A549 (cell line): ENCODE measurements at regions not wholly inside any gene's neighbourhood (a gene's known extent, or its start where the extent isn't known, plus 50 kb on each side); places are given as distances from the start of the nearest gene placed in this dataset.

Experiments used
- ATAC-seq, 2 experiments: fragments of 200-7000 bp in 1 of 2; fragments of >200 bp in 1 of 2; cut with Nextera tagmentation in 1 of 2; cut with Tn5 transposase in 1 of 2; 3 replicates each; pipeline versions ENCODE4 v1.8.0 to v1.9.1; 2018 to 2020; ENCODE audit warnings: mild to moderate bottlenecking in 1 of 2, moderate library complexity in 1 of 2
- CTCF ChIA-PET: fragments of 300-600 bp; sonication (Branson Sonifier 250); formaldehyde crosslinking; extraction: SDS; loops from one replicate; lab custom pipeline; 2021; ENCODE audit warnings: antibody characterized with exemption, inconsistent platforms; lab: Yijun Ruan, JAX
- POLR2A ChIA-PET: fragments of 350-600 bp; formaldehyde crosslinking; extraction: SDS; loops from one replicate; lab custom pipeline; 2021; ENCODE audit warnings: antibody characterized with exemption, inconsistent platforms; lab: Yijun Ruan, JAX
- DNase-seq, 2 experiments: peaks; one replicate each; pipeline versions ENCODE4 v3.0.0 to v3.0.0-alpha.2; 2011 to 2016; ENCODE audit warnings: low read depth in 1 of 2, low spot score in 1 of 2
- FAIRE-seq: peaks from 2 replicates; lab custom pipeline; 2011; peaks lifted over from hg19 to GRCh38; lab: Jason Lieb, UNC
- H3K27ac ChIP-seq, 2 experiments: fragments of >200 bp; sonication (Bioruptor Twin); formaldehyde crosslinking; 3 replicates each; pipeline ENCODE4 v1.5.1; 2016 to 2017
- H3K4me1 ChIP-seq: fragments of >200 bp; sonication (Bioruptor Twin); formaldehyde crosslinking; 3 replicates; pipeline ENCODE4 v1.6.1; 2016
- H3K4me2 ChIP-seq: fragments of >200 bp; sonication (Bioruptor Twin); formaldehyde crosslinking; 3 replicates; pipeline ENCODE4 v1.6.1; 2016
- H3K4me3 ChIP-seq: fragments of >200 bp; sonication (Bioruptor Twin); formaldehyde crosslinking; 3 replicates; pipeline ENCODE4 v1.5.1; 2016
- H3K9me3 ChIP-seq: fragments of >200 bp; sonication (Bioruptor Twin); formaldehyde crosslinking; 3 replicates; pipeline ENCODE4 v1.6.1; 2016
- BHLHE40 ChIP-seq: IDR thresholded peaks from 2 replicates; pipeline ENCODE4 v1.6.1; 2012; ENCODE audit warnings: low read depth, low read length, inconsistent platforms
- CEBPB ChIP-seq, 2 experiments: fragments of >200 bp in 1 of 2; sonication (Bioruptor Twin) in 1 of 2; formaldehyde crosslinking in 1 of 2; IDR thresholded peaks; 2 replicates each; pipeline ENCODE4 v1.6.1; 2012 to 2016
- CHD2 ChIP-seq: fragments of 150-350 bp; IDR thresholded peaks from 2 replicates; pipeline ENCODE4 v1.6.1; 2014; ENCODE audit warnings: low read length; ENCODE audit not compliant: partially characterized antibody
- EHMT2 ChIP-seq: fragments of 200-600 bp; sonication (generic); IDR thresholded peaks from 2 replicates; pipeline ENCODE4 v1.6.1; 2016; ENCODE audit warnings: antibody characterized with exemption, low read depth, mild to moderate bottlenecking, moderate library complexity
- GATA3 ChIP-seq: IDR thresholded peaks from 2 replicates; pipeline ENCODE4 v1.6.1; 2012; ENCODE audit warnings: borderline replicate concordance
- HDAC2 ChIP-seq: fragments of 200-600 bp; sonication (generic); IDR thresholded peaks from 2 replicates; pipeline ENCODE4 v1.6.1; 2016
- HOXA7 ChIP-seq: fragments of 250-450 bp; sonication (Bioruptor Pico); IDR thresholded peaks from 2 replicates; pipeline ENCODE4 v1.5.0; 2020; ENCODE audit warnings: mild to moderate bottlenecking, moderate library complexity
- MAZ ChIP-seq: fragments of 150-350 bp; IDR thresholded peaks from 2 replicates; pipeline ENCODE4 v1.6.1; 2014; ENCODE audit warnings: antibody characterized with exemption, low read depth, low read length, borderline replicate concordance
- NR3C1 ChIP-seq: fragments of >200 bp; sonication (Bioruptor Twin); formaldehyde crosslinking; IDR thresholded peaks from 3 replicates; pipeline ENCODE4 v1.6.1; 2017
- RAD21 ChIP-seq, 2 experiments: fragments of >200 bp in 1 of 2; sonication (Bioruptor Twin) in 1 of 2; formaldehyde crosslinking in 1 of 2; IDR thresholded peaks in 1 of 2; conservative IDR thresholded peaks in 1 of 2; 2 replicates in 1 of 2; 3 replicates in 1 of 2; pipeline ENCODE4 v1.6.1; 2012 to 2018; ENCODE audit warnings: inconsistent platforms in 1 of 2
- RARB ChIP-seq: fragments of 250-450 bp; sonication (Bioruptor Pico); IDR thresholded peaks from 2 replicates; pipeline ENCODE4 v1.8.0; 2021; ENCODE audit warnings: mild to moderate bottlenecking, moderate library complexity
- SREBF2 ChIP-seq: fragments of 450-650 bp; IDR thresholded peaks from 2 replicates; pipeline ENCODE4 v1.6.1; 2014; ENCODE audit warnings: mild to moderate bottlenecking, moderate library complexity
- ZFP36 ChIP-seq: fragments of 450-650 bp; IDR thresholded peaks from 2 replicates; pipeline ENCODE4 v1.6.1; 2014; ENCODE audit warnings: borderline replicate concordance; ENCODE audit not compliant: partially characterized antibody
- ZSCAN20 ChIP-seq: fragments of 250-450 bp; sonication (Bioruptor Pico); IDR thresholded peaks from 2 replicates; pipeline ENCODE4 v1.8.0; 2022; ENCODE audit warnings: mild to moderate bottlenecking, moderate library complexity
- WGBS: methylation state at CpG from one replicate; pipeline ENCODE4 v1.1.6; 2017; ENCODE audit errors: missing lambda C conversion rate; 5-methylcytosine and 5-hydroxymethylcytosine counted together
- TF ChIP-seq, protein P1 (sequence below): fragments of 200-600 bp; sonication (generic); IDR thresholded peaks from 2 replicates; pipeline ENCODE4 v1.6.1; 2016; ENCODE audit warnings: antibody characterized with exemption, mild to moderate bottlenecking, moderate library complexity
- TF ChIP-seq, protein P2 (sequence below): fragments of >200 bp; sonication (Bioruptor Twin); formaldehyde crosslinking; IDR thresholded peaks from 3 replicates; pipeline ENCODE4 v1.5.1; 2016
- TF ChIP-seq, protein P3 (sequence below): fragments of 250-450 bp; sonication (Bioruptor Pico); IDR thresholded peaks from 2 replicates; pipeline ENCODE4 v1.5.0; 2021; ENCODE audit warnings: mild to moderate bottlenecking, moderate library complexity, borderline replicate concordance

DNA sequence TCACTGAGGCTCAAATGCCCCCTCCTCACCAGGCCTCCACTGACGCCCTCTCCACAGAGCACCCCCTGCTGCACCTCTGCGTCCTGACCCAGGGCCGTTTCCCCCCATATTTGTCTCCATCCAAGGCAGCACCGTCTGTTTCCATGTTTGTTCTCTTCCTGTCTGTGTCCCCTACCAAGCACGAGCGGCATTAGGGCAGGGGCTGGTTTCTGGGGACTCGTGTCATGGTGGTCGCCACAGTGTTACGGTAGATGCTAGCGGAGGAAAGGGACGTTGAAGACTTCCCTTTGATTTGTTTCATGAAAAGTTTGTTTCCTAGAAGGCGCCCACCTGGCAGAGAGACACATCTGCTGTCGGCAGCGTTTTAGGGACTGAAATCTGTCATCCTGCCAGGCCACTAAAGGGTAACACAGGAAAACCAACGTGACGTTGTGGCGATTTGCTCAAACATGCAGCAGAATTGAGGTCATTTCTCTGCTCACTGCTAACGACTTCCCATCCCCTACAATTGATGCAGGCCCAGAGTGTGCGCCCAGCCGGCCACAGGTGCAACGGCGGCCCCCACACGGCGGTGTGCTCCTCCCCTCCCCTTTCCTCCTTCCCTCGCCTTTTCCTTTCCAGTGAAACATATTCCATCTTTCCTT, 79.3 kb upstream of the IRX4 start:
- POLR2A ChIA-PET: no interaction called here
- no peak for DNase-seq
- TF ChIP-seq RAD21 (conservative IDR thresholded peaks at IDR 0.05 in 1 of 2, IDR thresholded peaks at IDR 0.05 in 1 of 2) (no peak), GATA3 (no peak), CHD2 (no peak), RARB (CRISPR knock-in tag) (no peak), SREBF2 (no peak), ZFP36 (no peak), MAZ (no peak), BHLHE40 (no peak), HDAC2 (no peak), EHMT2 (no peak), NR3C1 (no peak), CEBPB (IDR thresholded peaks at IDR 0.05) (no peak), HOXA7 (CRISPR knock-in tag) (no peak)
- TF ChIP-seq, protein P1, sequence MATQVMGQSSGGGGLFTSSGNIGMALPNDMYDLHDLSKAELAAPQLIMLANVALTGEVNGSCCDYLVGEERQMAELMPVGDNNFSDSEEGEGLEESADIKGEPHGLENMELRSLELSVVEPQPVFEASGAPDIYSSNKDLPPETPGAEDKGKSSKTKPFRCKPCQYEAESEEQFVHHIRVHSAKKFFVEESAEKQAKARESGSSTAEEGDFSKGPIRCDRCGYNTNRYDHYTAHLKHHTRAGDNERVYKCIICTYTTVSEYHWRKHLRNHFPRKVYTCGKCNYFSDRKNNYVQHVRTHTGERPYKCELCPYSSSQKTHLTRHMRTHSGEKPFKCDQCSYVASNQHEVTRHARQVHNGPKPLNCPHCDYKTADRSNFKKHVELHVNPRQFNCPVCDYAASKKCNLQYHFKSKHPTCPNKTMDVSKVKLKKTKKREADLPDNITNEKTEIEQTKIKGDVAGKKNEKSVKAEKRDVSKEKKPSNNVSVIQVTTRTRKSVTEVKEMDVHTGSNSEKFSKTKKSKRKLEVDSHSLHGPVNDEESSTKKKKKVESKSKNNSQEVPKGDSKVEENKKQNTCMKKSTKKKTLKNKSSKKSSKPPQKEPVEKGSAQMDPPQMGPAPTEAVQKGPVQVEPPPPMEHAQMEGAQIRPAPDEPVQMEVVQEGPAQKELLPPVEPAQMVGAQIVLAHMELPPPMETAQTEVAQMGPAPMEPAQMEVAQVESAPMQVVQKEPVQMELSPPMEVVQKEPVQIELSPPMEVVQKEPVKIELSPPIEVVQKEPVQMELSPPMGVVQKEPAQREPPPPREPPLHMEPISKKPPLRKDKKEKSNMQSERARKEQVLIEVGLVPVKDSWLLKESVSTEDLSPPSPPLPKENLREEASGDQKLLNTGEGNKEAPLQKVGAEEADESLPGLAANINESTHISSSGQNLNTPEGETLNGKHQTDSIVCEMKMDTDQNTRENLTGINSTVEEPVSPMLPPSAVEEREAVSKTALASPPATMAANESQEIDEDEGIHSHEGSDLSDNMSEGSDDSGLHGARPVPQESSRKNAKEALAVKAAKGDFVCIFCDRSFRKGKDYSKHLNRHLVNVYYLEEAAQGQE: no peak
- TF ChIP-seq, protein P2, sequence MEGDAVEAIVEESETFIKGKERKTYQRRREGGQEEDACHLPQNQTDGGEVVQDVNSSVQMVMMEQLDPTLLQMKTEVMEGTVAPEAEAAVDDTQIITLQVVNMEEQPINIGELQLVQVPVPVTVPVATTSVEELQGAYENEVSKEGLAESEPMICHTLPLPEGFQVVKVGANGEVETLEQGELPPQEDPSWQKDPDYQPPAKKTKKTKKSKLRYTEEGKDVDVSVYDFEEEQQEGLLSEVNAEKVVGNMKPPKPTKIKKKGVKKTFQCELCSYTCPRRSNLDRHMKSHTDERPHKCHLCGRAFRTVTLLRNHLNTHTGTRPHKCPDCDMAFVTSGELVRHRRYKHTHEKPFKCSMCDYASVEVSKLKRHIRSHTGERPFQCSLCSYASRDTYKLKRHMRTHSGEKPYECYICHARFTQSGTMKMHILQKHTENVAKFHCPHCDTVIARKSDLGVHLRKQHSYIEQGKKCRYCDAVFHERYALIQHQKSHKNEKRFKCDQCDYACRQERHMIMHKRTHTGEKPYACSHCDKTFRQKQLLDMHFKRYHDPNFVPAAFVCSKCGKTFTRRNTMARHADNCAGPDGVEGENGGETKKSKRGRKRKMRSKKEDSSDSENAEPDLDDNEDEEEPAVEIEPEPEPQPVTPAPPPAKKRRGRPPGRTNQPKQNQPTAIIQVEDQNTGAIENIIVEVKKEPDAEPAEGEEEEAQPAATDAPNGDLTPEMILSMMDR: no peak
- TF ChIP-seq, protein P3, sequence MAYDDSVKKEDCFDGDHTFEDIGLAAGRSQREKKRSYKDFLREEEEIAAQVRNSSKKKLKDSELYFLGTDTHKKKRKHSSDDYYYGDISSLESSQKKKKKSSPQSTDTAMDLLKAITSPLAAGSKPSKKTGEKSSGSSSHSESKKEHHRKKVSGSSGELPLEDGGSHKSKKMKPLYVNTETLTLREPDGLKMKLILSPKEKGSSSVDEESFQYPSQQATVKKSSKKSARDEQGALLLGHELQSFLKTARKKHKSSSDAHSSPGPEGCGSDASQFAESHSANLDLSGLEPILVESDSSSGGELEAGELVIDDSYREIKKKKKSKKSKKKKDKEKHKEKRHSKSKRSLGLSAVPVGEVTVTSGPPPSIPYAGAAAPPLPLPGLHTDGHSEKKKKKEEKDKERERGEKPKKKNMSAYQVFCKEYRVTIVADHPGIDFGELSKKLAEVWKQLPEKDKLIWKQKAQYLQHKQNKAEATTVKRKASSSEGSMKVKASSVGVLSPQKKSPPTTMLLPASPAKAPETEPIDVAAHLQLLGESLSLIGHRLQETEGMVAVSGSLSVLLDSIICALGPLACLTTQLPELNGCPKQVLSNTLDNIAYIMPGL (CRISPR knock-in tag): no peak
- TF ChIP-seq, all 56 proteins: peak for 0
- no peak for FAIRE-seq
- H3K4me1 ChIP-seq: no peaks in the 10 kb centered on the region
- no peaks in the 10 kb centered on the region for H3K9me3 ChIP-seq
- WGBS: 32% methylated on average over 25 of the region's 25 CpGs
- H3K4me3 ChIP-seq: no peak overlapping the region
- no peak for ATAC-seq
- H3K4me2 ChIP-seq: no peak overlapping the region
- H3K27ac ChIP-seq: no peak overlapping the region
- CTCF ChIA-PET: no interaction called here

DNA sequence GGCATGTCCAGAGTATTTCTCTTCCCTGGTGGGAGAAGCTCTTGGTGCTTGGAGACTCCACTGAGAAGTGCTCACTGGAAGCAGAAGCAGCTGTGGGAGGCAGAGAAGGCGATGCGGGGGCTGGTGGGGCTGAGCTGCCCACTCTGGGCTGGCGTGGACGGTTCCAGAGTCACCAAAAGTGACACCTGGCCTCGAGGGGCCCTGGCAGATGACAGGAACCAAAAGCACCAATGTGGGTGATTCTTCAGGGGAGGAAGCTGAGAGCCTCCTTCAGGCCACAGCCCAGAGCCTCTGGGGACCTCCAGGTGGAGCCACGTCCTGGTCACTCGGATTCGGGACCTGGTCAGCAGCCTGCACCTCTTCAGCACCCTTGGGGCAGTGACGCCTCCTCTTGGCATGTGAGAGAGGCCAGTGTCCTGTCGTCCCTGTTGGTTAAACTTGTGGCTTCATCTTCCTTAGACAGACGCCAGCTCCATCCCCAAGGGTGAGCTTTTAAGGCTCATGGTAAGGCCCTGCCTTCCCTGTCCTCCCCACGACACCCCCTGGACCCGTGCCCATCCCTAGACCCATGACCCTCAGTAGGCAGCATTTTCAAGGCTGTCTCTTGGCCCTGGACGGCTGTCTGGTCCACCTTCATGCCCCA, 78.7 kb upstream of the IRX4 start:
- TF ChIP-seq, protein P1: no peak
- TF ChIP-seq ZSCAN20: no peak
- TF ChIP-seq RARB (CRISPR knock-in tag): no peak
- TF ChIP-seq HOXA7 (CRISPR knock-in tag): no peak
- no peak for TF ChIP-seq MAZ

More for the DNA sequence above, 78.7 kb upstream of the IRX4 start:
- ATAC-seq (no peak), FAIRE-seq (no peak), DNase-seq (no peak)
- CTCF ChIA-PET: no interaction called here
- 20% methylated on average over 13 of the region's 14 CpGs for WGBS
- Histone ChIP-seq H3K4me2 (no peak overlapping the region), H3K4me1 (no peaks in the 10 kb centered on the region), H3K9me3 (no peaks in the 10 kb centered on the region), H3K4me3 (no peak overlapping the region), H3K27ac (no peak overlapping the region)
- POLR2A ChIA-PET: no interaction called here
